Daoy (cell line): ENCODE measurements at regions not wholly inside any gene's neighbourhood (a gene's known extent, or its start where the extent isn't known, plus 50 kb on each side); places are given as distances from the start of the nearest gene placed in this dataset.

ENCODE experiments used
- DNase-seq: peaks from one replicate; pipeline ENCODE4 v3.0.0-alpha.2; 2015; ENCODE audit warnings: low read depth

DNA sequence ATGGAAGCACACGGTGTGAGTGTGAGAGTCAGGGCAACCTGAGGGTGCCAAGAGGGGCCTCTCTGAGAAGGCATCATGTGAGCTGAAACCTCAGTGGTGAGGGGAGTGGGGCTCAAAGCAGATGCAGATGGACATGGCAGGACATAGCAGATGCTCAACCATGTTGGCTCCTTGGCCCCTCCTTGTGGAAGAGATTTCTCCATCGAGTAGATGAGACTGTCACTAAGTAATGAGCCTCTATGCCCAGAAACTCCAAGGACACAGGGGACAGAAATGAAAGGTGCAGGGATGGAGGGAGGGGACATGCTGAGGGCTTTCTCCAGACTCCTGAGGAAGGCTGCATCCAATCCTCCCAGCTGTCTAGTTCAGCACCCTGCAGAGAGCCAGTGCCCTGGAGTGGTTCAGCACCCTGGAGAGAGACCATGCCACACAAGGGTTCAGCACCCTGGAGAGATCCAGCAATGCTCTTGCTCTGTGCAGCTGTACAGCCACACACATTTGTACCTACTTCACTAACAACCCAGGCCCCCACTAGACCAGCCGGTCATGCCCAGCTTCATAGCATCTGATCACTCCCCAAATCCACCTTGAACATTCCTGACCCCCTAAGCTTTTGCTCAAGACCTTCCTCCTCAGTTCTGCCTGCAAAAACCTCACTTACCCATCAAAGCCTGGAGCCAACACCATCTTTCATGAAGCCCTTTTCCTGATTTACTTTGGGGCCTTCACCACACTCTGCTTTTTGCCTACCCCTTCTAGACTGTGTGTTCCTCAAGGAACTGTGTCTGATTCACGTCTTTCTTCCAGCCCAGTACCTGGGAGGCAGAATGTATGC is 252.0 kb downstream of the CTTN start:
- peak; percentile 78 for DNase-seq

DNA sequence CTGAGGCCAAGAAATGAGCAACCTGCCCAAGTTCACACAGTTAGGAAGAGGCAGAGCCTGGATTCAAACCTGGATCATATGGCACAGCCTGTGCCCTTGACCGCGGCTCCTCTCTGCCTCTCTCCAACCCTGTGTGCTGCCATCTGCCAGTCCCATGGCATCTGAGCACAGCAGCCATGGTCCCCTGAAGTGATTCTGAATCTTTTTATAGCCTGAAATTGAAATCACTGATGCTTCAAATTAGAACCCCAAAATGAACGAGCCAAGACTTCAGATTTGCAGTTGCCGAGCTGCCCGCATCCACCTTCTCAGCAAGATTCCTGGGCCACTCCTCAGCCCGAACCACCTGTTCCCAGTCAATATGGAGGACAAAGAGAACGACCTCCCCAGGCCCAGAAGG is 252.7 kb downstream of the CTTN start:
- DNase-seq: no peak

GRCh38 chr11:70654016-70654415 is 255.7 kb downstream of the CTTN start:
- DNase-seq: no peak

DNA sequence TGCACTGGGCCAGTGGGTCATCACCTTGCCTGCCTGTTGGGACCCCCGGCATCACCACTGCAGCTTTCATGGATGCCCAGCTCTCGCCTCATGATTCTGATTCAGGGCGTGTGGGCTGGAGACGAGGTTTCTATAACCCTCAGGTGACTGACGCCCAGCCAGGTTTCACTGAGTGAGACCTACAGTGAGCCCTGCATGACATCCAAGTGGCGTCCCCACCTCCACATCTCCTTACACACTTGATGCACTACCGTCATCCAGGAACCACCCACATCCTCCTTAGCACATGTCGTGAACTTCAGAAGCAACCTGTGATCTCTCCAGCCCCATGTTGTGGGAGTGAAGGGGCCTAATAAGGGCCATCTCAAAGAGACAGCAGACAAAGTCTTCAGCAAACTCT is 257.5 kb downstream of the CTTN start:
- no peak for DNase-seq

- DNase-seq: no peak
These were observed 257.9 kb downstream of the CTTN start for GRCh38 chr11:70656252-70656651.

- no peak for DNase-seq
These were observed 261.9 kb downstream of the CTTN start for GRCh38 chr11:70660059-70660888.

DNA sequence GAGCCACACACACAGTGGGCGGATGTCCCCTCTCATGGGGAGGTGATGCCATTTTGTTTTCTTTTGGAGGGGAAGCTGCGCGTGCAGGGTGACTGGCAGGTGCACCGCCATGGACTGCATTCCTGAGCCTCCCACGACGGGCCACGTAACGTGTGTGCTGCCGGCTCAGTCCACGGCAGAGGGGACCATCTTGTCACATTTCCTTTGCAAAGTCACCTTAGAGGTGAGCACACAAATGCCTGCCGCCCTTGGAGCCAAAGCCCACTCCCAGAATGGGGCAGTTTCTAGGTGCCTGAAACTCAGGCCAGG is 262.5 kb downstream of the CTTN start:
- DNase-seq: no peak

DNA sequence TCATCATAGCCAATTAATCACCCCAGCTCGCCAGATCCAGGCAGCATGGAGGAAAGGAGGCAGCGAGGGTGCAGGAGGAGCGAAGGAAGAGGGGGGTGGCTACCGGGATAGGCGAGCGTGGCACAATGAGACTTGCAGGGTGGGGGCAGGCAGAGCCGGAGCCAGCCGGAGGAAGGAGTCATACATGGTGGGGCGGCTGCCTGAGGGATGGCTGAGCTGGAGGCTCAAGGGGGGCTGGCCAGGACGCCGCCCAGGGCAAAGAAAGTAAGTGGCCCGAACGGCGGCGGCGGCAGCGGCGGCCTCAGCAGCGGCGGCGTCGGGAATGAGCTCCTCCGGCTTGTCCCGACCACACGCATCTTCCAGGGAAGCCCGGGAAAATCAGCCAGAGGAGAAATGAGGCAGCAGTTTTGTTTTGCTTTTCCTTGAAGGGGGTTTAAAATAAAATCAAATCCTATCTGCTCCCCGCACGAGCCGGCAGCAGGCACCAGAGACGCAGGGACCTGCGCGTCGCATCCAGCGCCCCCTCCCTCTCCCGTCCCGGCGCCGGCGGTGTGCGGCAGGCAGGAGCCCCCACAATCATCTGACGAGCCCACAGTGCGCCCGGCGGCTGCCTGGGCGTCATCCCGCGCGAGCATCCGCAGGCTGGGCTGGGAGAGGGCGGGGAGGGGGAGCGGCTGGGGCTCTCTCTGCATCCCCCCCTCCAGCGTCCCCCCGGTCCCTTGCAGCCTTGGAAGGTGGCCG is 263.6 kb downstream of the CTTN start:
- peak; percentile 83 for DNase-seq

DNA sequence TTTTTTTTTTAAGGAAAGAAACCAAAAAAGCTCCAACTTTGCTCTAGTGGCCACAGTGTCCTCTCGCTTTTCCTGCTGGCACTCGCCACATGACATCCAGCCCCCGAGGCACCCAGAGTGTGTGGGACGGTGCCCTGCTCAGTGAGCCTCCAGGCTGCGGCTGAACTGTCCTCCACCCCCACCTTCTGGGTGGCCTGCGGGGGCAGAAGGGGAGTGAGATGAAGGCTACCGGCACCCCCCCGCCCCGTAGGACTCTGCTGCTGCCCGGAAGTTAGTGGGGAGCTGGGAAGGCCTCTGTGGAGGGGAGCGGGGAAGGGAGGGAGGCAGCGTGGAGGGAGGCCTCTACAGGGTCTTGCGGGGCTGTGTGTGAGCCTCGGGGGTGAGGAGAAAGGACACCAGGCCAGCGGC is 264.4 kb downstream of the CTTN start:
- DNase-seq: no peak

- no peak for DNase-seq
These were observed 265.5 kb downstream of the CTTN start for GRCh38 chr11:70663815-70664214.

GRCh38 chr11:70666311-70666710 is 268.0 kb downstream of the CTTN start:
- no peak for DNase-seq

DNA sequence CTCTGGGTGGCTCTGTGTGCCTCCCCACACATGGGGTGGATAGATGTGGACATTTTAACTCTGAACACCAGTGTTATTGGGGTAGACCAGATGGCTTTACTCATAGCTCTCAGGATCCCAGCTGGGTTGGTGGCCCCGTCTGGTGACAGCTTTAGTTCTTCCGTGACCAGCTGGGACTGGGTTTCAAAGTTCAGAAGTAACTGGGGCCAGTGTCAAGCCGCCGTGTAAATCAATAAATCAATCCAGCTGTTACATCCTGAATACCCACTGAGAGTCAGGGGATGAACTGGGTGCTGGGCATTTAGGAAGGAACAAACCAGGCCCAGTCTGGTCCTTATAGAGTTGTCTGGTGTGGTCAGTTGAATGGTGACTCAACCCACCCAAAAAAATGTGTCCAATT is 269.4 kb downstream of the CTTN start:
- no peak for DNase-seq

DNA sequence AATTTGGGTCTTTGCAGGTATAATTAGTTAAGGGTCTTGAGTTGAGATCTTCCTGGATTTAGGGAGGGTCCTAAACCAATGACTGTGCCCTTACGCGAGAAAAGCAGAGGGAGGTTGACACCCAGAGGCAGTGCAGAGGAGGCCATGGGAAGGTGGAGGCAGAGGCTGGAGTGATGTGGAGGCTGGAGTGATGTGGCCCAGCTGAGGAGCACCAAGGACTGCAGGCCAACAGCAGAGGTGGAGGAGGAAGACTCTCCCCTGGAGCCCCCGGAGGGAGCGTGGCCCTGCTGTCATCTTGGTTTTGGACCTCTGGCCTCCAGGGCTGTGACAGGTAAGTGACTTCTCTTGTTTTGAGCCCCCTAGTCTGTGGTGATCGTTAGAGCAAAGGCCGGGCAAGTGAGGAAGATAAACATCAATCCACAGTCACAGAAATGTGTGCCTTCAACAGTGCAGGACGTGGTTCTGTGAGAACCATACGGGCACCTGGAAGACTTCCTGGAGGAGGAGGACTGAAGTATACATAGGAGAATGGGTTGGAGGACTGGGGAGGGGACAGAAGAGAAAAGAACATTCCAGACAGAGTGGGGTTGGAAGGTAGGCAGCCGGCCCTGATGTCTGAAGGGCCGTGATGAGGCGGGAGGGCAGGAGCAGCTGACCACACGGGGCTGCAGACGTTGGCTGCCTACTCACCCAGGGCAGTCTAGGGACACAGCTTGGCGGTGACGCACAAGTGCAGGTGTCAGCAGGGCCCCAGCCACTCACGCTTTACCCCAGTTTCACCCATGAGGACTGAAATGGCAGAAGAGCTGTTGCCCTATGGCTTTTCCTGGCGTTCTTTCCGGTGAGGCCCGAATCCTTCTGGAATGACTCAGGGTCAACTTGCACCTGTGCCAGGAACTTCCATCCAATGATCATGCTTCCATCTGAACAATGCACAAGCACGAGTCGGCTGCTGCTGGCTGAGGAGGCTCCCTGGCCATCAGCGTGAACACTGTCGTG is 270.2 kb downstream of the CTTN start:
- DNase-seq: peak; percentile 76

DNA sequence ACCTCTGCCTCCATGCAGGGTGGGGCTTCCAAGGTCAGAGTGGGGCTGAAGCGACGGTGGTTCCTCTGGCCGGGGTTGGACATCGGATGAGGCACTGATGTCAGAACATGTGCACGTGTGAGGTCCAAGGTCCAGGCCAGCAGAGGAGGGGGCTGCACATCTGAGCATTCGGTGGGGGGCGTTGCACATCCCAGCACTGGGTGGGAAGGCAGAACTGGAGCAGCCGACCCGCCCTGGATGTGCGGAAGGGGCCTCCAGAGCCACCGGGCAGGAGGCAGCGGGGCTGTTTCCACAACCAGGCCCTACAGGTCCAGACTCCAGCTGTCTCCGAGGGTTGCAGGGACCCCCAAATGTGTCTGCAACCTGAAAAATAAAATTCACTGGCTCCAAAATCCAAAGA is 271.0 kb downstream of the CTTN start:
- no peak for DNase-seq

- peak; percentile 32 for DNase-seq
These were observed 271.7 kb downstream of the CTTN start for GRCh38 chr11:70669871-70670675.

GRCh38 chr11:70670676-70671034 is 272.3 kb downstream of the CTTN start:
- no peak for DNase-seq

- DNase-seq: peak; percentile 32
These were observed 272.8 kb downstream of the CTTN start for GRCh38 chr11:70671083-70671482.

- DNase-seq: no peak
These were observed 273.3 kb downstream of the CTTN start for GRCh38 chr11:70671611-70672010.

DNA sequence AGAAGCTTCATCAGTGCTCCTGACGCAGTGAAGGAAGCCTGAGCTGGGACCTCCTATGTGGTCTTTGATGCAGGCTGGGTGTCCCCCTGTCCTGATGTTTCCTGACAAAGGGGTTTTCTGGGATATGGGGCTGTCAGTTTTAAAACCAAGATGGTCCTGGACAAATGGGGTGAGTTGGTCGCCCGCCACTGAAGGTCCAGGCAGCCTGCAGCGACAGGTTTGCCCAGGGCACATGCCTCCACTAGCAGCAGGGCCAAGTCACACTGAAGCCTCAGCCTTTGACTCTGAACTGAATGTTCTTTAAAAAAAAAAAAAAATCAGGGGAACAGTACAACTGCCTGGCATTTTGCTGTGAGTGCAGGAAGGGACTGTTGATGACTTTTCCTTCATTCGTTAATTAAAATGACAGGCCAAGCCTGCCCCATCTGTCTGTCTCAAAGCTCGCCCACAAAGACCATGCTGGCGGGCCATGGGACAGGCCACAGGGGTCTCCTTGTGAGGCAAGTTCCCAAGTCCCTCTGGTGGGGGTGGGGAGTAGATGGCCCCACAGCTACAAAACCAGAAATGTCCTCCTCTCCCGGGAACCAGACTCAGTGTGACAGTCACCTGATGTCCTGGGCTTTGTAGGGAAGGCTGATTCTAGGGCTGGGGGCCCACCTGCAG is 274.8 kb downstream of the CTTN start:
- no peak for DNase-seq

GRCh38 chr11:70674605-70675004 is 276.3 kb downstream of the CTTN start:
- DNase-seq: no peak
